SK-N-DZ (cell line): ENCODE measurements at regions not wholly inside any gene's neighbourhood (a gene's known extent, or its start where the extent isn't known, plus 50 kb on each side); places are given as distances from the start of the nearest gene placed in this dataset.
A peak's percentile ranks its signal among the peaks of the same experiment; 100 is the strongest.
"Not testable (repeated sequence)": the region's sequence is repeated elsewhere in the genome, so short reads cannot be mapped to it uniquely, and the experiment has no call there.

Experiments
- DNase-seq: peaks from one replicate; pipeline ENCODE4 v3.0.0-alpha.2; 2015; ENCODE audit warnings: low spot score

DNA sequence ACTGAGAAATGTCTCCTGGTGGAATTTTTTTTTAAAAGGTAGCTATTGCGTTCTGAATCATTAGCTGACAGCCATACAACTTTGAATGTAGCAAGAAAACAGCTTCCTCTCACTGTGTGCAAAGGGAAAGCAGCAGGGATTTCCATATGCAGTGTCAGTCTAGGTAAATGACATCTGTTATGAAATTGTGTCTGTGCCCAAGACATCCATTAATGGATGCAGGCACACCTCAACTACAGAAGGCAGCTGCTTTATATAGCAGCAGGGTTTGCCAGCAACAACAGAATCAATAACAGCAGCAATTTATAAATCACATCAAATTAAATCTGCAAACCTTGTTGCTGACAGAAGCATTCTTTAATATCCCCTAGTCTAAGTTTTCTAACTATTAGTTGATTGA, 745.3 kb upstream of the RAG2 start:
- peak; percentile 39 for DNase-seq

- no peak for DNase-seq
These were observed 738.4 kb upstream of the RAG2 start for GRCh38 chr11:37336401-37336800.

GRCh38 chr11:37333345-37333744, 735.3 kb upstream of the RAG2 start:
- DNase-seq = peak; percentile 74

GRCh38 chr11:37323843-37324242, 725.8 kb upstream of the RAG2 start:
- DNase-seq = no peak

DNA sequence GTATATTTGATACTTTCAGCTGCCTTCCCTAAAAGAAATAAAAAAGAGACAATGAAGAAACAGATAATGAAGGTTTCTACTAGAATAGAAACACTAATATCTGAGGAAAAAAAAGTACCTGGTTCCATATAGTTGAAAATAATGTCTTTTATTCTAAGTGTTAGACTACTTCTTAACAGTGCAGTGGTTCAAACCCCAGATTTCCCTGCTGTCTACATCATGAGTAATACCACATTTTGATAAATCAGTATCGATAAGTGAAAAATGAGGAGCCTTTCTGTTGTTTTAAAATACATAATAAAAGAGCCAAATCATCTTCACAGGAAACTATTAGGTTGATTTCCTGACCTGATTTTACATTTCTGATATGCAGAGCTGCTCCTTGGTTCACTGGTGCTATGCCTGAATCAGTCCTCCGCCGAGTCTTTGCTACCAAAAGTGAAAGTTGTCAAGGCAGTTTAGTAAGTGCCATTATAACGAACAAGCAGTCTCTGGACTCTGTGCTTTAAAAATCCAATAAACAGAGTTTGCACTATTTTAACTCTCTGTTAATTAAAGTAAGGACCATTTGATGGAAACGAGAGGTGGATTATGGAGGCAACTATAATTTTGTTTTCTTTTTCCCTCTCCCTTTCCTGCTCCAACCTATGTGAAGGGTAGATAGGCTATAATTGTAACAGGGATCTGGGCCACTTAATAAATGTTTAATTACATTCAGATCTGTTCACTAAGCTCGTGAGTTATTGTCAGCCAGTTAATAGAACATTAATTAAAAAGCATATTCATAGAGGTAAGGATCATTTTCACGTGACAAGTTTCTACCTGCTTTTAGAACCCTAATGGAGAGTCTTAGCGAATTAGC, 724.5 kb upstream of the RAG2 start:
- no peak for DNase-seq

GRCh38 chr11:37320921-37321320, 722.9 kb upstream of the RAG2 start:
- DNase-seq = no peak

DNA sequence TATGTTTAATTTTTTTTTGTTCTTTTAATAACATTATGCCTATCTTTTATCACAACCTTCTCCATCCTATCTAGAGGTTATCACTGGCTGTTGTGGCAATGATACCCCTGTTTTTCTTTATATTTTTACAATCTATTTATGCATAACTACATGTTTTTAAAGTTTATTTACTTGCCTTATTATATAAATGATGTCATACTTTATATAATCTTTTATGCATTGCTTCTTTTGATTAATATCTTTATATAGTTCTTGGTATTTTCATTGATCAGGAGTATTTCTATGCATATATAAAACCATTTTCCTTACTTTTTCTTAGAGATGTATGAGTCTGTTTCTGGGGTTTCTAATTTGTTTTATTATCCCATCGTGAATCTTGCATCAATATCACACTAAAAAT, 719.8 kb upstream of the RAG2 start:
- no peak for DNase-seq

GRCh38 chr11:37313266-37313665, 715.2 kb upstream of the RAG2 start:
- no peak for DNase-seq

DNA sequence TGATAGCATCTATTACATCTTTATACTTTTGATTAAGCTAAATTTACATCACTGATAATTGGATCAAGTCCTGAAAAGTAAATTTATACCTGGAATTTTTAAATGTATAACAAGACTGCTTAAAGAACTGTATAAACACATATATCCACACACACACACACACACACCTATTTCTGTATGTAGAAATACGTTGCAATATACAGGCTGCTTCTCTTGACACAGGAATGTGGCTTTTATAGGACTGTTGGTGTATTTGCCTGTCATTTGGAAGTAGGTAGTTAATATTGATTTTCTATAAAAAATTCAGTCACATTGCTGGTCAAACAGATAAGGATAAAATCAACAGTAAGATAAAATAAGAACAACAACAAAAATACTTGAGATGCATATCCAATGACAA, 708.5 kb upstream of the RAG2 start:
- no peak for DNase-seq

GRCh38 chr11:37301405-37301804, 703.4 kb upstream of the RAG2 start:
- peak; percentile 91 for DNase-seq

GRCh38 chr11:37298173-37298572, 700.1 kb upstream of the RAG2 start:
- DNase-seq = no peak

DNA sequence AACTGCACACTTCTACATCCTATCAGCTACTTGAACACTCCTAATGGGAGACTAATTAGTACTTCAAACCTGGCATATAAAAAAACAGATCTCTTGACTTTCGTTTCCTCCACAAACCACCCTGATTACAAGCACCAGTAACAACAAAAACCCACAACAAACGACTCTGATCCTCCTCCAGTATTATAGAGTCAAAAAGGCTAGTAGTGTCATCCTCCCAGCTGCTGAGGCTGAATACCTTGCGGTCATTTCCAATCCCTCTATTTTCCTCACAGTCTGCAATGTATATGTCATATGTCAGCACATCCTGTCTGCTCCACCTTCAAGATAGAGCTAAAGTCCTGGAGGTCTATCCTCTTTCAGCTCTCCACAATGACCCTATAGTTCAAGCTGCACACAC, 688.9 kb upstream of the RAG2 start:
- no peak for DNase-seq

DNA sequence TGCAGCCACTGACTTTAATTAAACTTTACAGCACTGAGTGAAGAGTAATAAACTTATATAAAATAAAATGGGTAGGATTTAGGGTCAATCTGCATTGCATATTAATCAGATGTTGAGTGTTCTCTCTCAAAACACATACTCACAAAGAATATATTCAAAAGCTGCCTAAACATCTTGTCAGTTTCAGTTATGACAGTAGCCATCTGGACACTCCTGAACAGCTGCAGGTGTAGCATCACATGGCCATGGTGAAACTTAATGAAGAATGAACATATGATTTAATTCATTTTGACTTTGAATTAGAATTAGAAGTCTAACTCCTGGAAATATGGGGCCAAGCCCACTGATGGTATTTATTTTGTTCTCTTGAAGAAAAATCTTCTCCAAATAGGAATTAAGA, 684.3 kb upstream of the RAG2 start:
- DNase-seq = peak; percentile 38

DNA sequence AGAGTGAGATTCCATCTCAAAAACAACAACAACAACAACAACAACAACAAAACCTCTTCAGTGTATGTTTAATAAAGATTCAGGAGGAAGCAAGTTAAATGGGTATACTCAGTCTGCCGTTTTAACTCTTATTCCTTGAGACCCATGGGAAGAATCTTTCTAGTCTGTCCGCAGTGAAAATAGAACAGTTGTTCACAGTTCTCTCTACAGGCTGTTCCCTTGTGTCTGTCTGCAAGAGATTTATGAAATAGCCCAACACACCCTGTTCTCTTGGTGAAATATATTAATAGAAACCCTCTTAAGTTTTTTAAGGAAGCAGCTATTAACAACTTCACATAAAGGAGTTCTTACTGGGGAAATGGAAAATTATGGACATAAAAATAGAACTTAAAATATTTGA, 682.2 kb upstream of the RAG2 start:
- no peak for DNase-seq

DNA sequence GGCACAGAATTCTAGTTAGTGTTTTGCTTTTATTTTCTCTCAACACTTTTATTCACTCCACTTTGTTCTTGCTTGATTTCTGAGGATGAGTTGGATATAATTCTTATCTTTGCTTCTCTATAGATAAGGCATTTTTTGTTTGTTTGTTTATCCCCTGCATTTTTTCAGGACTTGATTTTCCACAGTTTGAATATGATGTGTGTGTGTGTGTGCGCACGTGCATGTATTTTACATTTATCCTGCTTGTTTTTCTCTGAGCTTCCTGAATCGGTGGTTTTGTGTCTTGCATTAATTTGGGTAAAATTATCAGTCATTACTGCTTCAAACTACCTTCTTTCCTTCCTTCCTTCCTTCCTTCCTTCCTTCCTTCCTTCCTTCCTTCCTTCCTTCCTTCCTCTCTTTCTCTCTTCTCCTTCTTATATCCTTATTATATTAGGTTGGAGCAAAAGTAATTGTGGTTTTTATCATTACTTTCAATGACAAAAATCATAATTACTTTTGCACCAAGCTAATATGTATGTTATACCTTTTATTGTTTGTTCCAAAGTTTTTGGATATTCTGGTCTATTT, 679.9 kb upstream of the RAG2 start:
- DNase-seq = no peak

DNA sequence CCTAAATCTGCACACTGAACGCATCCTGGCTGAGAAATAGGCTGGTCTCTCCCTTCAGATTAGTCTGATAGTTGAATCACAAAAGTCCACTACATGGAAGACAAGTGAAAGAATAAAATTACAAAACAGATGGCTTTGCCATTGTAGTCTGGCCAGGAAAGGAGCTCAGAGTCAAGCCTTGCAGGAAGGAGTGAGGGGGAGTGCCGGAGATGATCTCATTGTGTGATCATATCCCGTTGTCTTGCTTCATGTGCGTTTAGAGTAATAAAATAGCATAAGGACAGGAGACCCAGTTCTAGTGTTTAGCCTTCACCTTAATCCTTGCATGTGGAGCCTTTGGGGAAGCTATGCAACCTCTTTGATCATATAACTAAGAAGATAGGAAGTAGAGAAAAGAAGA, 666.7 kb upstream of the RAG2 start:
- DNase-seq = no peak

DNA sequence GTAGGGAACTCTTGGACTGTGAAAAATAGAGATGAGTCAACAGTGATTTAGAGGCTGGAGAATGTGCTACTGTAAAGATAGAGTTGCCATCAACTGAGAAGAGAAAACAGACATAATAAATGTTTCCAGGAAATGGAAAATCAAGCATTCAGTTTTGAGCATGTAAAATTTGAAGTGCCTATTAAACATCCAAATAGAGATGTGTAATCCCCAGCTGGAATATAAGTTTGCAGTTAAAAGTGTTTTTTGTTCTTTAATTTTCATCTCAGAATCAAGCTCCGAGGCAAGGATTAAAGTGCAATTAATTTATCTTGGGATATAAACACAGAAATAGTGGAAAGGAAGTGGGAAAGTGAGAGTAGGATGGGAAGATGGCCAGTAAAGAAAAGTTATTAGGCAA, 666.0 kb upstream of the RAG2 start:
- DNase-seq = no peak

- not testable (repeated sequence) for DNase-seq
These were observed 665.4 kb upstream of the RAG2 start for GRCh38 chr11:37263467-37263866.

DNA sequence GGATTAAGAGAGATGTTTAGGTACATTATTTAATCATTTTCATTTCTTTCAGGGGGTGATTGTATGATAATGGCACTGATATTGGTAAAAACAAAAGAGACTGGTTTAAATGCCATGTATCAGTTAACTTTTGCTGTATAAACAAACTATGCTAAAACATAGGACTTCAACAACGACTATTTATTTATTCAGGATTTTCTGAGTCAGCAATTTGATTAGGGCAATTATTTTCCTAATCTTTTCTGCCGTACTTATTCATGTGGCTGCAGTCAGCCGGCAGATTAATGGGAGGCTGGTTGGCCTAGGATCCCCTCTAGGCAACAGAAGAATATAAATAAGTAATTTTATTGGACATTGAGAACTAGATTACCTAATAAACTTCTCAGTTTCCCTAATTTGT, 661.7 kb upstream of the RAG2 start:
- no peak for DNase-seq

DNA sequence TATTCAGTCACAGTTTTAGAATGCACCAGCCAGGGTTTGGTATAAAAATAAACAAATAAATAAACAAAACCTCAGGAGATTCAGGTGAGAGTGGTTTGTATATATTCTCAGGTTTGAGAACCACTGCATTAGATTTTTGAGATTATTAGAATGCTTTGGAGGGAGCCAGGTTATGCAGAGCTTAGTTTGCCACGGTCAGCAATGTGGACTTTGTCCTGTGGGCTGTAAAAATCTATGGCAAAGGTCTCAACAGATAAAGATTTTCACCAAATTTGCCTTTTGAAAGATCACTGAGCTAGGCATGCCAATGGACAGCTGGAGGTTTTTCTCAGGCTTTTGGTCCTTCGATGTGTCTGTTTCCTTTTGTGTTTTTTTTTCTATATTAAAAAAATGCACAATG, 650.1 kb upstream of the RAG2 start:
- no peak for DNase-seq

- DNase-seq = not testable (repeated sequence)
These were observed 648.1 kb upstream of the RAG2 start for GRCh38 chr11:37246092-37246491.

DNA sequence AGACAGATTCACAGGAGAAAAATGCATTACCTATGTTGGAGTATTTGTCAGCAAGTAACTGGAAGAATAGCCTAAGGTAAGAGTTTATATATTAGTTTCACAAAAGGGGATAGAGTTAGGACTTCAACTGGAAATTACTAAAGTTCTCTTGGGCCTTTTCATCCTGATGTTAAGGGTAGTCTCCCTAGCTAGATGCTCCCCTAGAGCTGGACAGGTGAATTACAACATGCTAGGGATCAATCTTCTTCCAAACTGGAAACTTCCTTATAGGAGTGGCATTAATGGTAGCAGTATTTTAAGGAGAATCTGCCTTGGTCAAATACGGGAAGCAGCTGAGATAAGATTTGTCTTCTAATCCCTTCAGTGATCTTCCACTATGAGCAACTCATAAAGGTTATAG, 632.8 kb upstream of the RAG2 start:
- no peak for DNase-seq

GRCh38 chr11:37223962-37224361, 625.9 kb upstream of the RAG2 start:
- DNase-seq = no peak

- no peak for DNase-seq
These were observed 605.0 kb upstream of the RAG2 start for GRCh38 chr11:37203006-37203405.
